Nephron progenitor cell (in vitro differentiated cells): ENCODE measurements at regions not wholly inside any gene's neighbourhood (a gene's known extent, or its start where the extent isn't known, plus 50 kb on each side); places are given as distances from the start of the nearest gene placed in this dataset.

Experiments
- DNase-seq: peaks from one replicate; pipeline ENCODE4 v3.0.0; 2021
- H3K27ac Mint-ChIP-seq: 2 replicates; pipeline ENCODE4 v1.8.0; 2021; ENCODE audit warnings: mild to moderate bottlenecking, moderate library complexity, mixed read lengths
- H3K27me3 Mint-ChIP-seq: 2 replicates; pipeline ENCODE4 v1.8.0; 2021; ENCODE audit warnings: mild to moderate bottlenecking, low read depth, mixed read lengths; ENCODE audit not compliant: poor library complexity
- H3K36me3 Mint-ChIP-seq: 2 replicates; pipeline ENCODE4 v1.8.0; 2021; ENCODE audit warnings: low read depth, mixed read lengths
- H3K4me1 Mint-ChIP-seq: 2 replicates; pipeline ENCODE4 v1.8.0; 2021; ENCODE audit warnings: mixed read lengths
- H3K4me3 Mint-ChIP-seq: 2 replicates; pipeline ENCODE4 v1.8.0; 2021; ENCODE audit warnings: mild to moderate bottlenecking, moderate library complexity, mixed read lengths
- H3K9me3 Mint-ChIP-seq: 2 replicates; pipeline ENCODE4 v1.8.0; 2021; ENCODE audit warnings: mild to moderate bottlenecking, moderate library complexity, mixed read lengths
- CTCF ChIP-seq: fragments of 200-600 bp; sonication (generic); IDR thresholded peaks from 2 replicates; pipeline ENCODE4 v1.5.0; 2021; ENCODE audit warnings: antibody characterized with exemption

- no peak for DNase-seq
- Mint-ChIP-seq H3K9me3 (no peaks in the 10 kb centered on the region), H3K36me3 (no peaks in the 10 kb centered on the region), H3K27me3 (peaks cover 6% of the 10 kb centered on the region), H3K27ac (no peak overlapping the region), H3K4me1 (peaks cover 4% of the 10 kb centered on the region), H3K4me3 (no peak overlapping the region)
- no peak for TF ChIP-seq CTCF
These were observed 312.7 kb upstream of the PPARGC1A start for GRCh38 chr4:24202579-24202978.

- Mint-ChIP-seq H3K9me3 (no peaks in the 10 kb centered on the region), H3K4me1 (peaks cover 4% of the 10 kb centered on the region), H3K27me3 (no peaks in the 10 kb centered on the region), H3K27ac (no peak overlapping the region), H3K4me3 (no peak overlapping the region), H3K36me3 (no peaks in the 10 kb centered on the region)
- DNase-seq = no peak
- TF ChIP-seq CTCF = no peak
These were observed 308.1 kb upstream of the PPARGC1A start for GRCh38 chr4:24197955-24198354.

GRCh38 chr4:24196785-24197184 lies 306.9 kb upstream of the PPARGC1A start:
- no peaks in the 10 kb centered on the region for H3K9me3 Mint-ChIP-seq
- no peak overlapping the region for H3K4me3 Mint-ChIP-seq
- TF ChIP-seq CTCF = no peak
- H3K27ac Mint-ChIP-seq = no peak overlapping the region
- H3K36me3 Mint-ChIP-seq = no peaks in the 10 kb centered on the region
- no peak for DNase-seq
- H3K27me3 Mint-ChIP-seq = no peaks in the 10 kb centered on the region
- H3K4me1 Mint-ChIP-seq = no peaks in the 10 kb centered on the region

- H3K36me3 Mint-ChIP-seq = no peaks in the 10 kb centered on the region
- H3K4me3 Mint-ChIP-seq = no peak overlapping the region
- TF ChIP-seq CTCF = no peak
- H3K4me1 Mint-ChIP-seq = no peaks in the 10 kb centered on the region
- H3K27ac Mint-ChIP-seq = no peak overlapping the region
- no peaks in the 10 kb centered on the region for H3K9me3 Mint-ChIP-seq
- H3K27me3 Mint-ChIP-seq = no peaks in the 10 kb centered on the region
- no peak for DNase-seq
These were observed 306.3 kb upstream of the PPARGC1A start for GRCh38 chr4:24195991-24196736.

GRCh38 chr4:24192018-24192641 lies 302.3 kb upstream of the PPARGC1A start:
- no peak for DNase-seq
- Mint-ChIP-seq H3K9me3 (no peaks in the 10 kb centered on the region), H3K27me3 (peaks cover 15% of the 10 kb centered on the region), H3K36me3 (no peaks in the 10 kb centered on the region), H3K27ac (no peak overlapping the region), H3K4me1 (no peaks in the 10 kb centered on the region), H3K4me3 (no peak overlapping the region)
- no peak for TF ChIP-seq CTCF
